Erythroblast (primary cell): ENCODE measurements at regions not wholly inside any gene's neighbourhood (a gene's known extent, or its start where the extent isn't known, plus 50 kb on each side); places are given as distances from the start of the nearest gene placed in this dataset.

Experiments
- GATA1 ChIP-seq: IDR thresholded peaks from 2 replicates; pipeline ENCODE4 v1.6.1; 2011; ENCODE audit warnings: low read depth, mild to moderate bottlenecking, control low read depth, low read length, moderate library complexity
- POLR2A ChIP-seq: IDR thresholded peaks from 2 replicates; pipeline ENCODE4 v1.6.1; 2011; ENCODE audit warnings: mild to moderate bottlenecking, low read length

DNA sequence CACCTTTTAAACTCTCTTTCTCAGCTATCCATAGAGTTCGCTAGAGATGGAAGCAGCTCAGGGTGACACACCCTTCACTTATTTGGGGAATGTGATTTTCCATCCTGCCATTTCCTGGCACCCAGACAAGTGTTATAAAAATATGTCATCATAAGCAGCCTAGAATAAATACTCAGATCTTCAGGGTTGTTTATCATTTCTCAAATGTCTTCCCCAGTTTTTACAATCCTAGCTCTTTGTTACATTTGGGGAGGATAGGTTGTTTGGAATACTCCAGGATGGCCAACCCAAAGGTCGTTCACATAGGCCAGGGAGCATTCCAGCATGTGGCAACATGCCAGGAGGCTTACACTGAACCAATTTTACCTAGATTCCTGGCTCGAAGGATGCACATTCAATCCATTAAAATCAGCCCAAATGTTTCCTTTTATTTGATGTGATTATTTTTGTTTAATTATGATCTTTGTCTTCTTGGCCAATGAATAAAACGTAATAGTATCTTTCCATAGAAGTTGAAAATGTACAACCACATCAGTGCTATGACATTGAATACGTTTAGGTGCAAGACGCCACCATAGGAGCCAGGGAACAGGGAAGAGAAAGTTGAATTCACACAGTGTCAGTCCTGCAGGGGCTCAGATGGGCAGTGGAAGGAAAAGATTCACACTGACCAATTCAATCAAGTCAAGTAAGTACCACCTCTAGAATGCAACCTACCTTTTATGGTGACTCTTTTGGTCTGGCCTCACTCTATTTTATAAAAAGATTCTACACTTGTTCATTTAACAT is 537.7 kb upstream of the MDFIC2 start:
- TF ChIP-seq POLR2A (no peak), GATA1 (no peak)
